ENCODE measurements at regions not wholly inside any gene's neighbourhood (a gene's known extent, or its start where the extent isn't known, plus 50 kb on each side); places are given as distances from the start of the nearest gene placed in this dataset.

DNA sequence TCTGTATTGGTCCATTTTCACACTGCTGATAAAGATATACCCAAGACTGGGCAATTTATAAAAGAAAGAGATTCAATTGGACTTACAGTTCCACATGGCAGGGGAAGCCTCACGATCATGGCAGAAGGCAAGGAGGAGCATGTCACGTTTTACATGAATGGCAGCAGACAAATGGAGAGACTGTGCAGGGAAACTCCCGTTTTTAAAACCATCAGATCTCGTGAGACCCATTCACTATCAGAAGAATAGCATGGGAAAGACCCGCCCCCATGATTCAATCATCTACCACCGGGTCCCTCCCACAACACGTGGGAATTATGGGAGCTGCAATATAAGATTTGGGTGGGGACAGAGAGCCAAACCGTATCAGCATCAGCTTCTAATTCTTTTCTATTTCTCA, 217.0 kb downstream of the ANAPC1 start:
- TF ChIP-seq SIN3A (IDR thresholded peaks at IDR 0.05; ENCODE audit: borderline replicate concordance, insufficient read depth, low read length) (no peak), POLR2AphosphoS5 (IDR thresholded peaks at IDR 0.05; ENCODE audit: low read depth, low read length) (no peak), FOXP2 (optimal IDR thresholded peaks at IDR 0.05; ENCODE audit: borderline replicate concordance, extremely low read depth, extremely low read length, insufficient read depth) (no peak), TAF1 (IDR thresholded peaks at IDR 0.05; ENCODE audit: borderline replicate concordance, insufficient read depth, low read length) (no peak)
- TF ChIP-seq, protein P1, sequence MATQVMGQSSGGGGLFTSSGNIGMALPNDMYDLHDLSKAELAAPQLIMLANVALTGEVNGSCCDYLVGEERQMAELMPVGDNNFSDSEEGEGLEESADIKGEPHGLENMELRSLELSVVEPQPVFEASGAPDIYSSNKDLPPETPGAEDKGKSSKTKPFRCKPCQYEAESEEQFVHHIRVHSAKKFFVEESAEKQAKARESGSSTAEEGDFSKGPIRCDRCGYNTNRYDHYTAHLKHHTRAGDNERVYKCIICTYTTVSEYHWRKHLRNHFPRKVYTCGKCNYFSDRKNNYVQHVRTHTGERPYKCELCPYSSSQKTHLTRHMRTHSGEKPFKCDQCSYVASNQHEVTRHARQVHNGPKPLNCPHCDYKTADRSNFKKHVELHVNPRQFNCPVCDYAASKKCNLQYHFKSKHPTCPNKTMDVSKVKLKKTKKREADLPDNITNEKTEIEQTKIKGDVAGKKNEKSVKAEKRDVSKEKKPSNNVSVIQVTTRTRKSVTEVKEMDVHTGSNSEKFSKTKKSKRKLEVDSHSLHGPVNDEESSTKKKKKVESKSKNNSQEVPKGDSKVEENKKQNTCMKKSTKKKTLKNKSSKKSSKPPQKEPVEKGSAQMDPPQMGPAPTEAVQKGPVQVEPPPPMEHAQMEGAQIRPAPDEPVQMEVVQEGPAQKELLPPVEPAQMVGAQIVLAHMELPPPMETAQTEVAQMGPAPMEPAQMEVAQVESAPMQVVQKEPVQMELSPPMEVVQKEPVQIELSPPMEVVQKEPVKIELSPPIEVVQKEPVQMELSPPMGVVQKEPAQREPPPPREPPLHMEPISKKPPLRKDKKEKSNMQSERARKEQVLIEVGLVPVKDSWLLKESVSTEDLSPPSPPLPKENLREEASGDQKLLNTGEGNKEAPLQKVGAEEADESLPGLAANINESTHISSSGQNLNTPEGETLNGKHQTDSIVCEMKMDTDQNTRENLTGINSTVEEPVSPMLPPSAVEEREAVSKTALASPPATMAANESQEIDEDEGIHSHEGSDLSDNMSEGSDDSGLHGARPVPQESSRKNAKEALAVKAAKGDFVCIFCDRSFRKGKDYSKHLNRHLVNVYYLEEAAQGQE (IDR thresholded peaks at IDR 0.05; ENCODE audit: insufficient read depth in 1 of 2, low read depth in 2 of 2, low read length in 2 of 2): no peak

DNA sequence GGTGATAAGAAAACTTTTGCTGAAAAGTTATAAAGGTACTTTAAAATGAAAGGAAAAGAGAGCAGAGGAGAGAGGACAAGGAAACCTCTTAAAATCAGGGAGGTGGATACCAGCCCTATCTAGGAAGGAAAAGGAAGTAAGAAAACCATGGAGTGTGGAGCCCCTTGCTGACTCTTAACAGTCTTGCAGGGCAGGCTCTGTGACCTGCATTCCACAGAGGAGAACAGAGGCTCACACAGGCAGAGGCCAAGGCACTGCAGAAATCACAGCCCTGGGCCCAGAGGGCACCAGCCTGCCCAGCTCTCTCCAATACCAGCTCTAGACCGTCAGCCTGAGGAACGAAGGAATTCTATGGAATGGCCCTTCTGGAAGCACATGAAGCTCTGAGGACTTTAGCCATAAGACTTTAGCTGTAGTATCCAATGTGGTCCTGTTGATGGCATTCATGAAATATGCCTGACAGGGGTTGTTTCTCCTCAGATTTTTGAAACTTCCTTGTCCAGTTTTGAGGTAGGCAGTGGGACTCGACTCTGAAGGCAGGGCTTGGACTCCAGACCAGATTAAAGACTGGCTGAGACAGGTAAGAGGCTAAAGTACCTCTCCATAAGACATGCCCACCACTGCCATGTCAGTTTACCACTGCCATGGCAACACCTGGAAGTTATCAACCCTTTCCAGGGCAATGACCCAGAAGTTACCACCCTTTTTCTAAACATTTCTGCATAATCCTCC, 216.3 kb downstream of the ANAPC1 start:
- no peak for TF ChIP-seq POLR2AphosphoS5 (IDR thresholded peaks at IDR 0.05; ENCODE audit: low read depth, low read length)
- no peak for TF ChIP-seq FOXP2 (optimal IDR thresholded peaks at IDR 0.05; ENCODE audit: borderline replicate concordance, extremely low read depth, extremely low read length, insufficient read depth)
- no peak for TF ChIP-seq SIN3A (IDR thresholded peaks at IDR 0.05; ENCODE audit: borderline replicate concordance, insufficient read depth, low read length)
- TF ChIP-seq, protein P1 (IDR thresholded peaks at IDR 0.05; ENCODE audit: insufficient read depth in 1 of 2, low read depth in 2 of 2, low read length in 2 of 2): no peak
- TF ChIP-seq TAF1 (IDR thresholded peaks at IDR 0.05; ENCODE audit: borderline replicate concordance, insufficient read depth, low read length): no peak

DNA sequence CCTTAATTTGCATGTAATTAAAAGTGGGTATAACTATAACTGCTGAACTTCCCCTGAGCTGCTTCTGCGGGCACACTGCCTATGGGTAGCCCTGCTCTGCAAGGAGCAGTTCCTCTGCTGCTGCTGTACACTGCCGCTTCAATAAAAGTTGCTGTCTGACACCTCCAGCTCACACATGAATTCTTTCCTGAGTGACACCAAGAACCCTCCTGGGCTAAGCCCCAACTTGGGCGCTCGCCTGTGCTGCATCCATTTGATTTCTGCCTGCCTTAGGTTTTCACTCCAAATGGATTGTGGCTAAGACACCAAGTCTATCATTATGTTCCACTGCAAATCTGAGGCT, 215.7 kb downstream of the ANAPC1 start:
- TF ChIP-seq POLR2AphosphoS5 (IDR thresholded peaks at IDR 0.05; ENCODE audit: low read depth, low read length) (no peak), TAF1 (IDR thresholded peaks at IDR 0.05; ENCODE audit: borderline replicate concordance, insufficient read depth, low read length) (no peak), SIN3A (IDR thresholded peaks at IDR 0.05; ENCODE audit: borderline replicate concordance, insufficient read depth, low read length) (no peak), FOXP2 (optimal IDR thresholded peaks at IDR 0.05; ENCODE audit: borderline replicate concordance, extremely low read depth, extremely low read length, insufficient read depth) (no peak)
- TF ChIP-seq, protein P1 (IDR thresholded peaks at IDR 0.05; ENCODE audit: insufficient read depth in 1 of 2, low read depth in 2 of 2, low read length in 2 of 2): no peak

- TF ChIP-seq SIN3A (IDR thresholded peaks at IDR 0.05; ENCODE audit: borderline replicate concordance, insufficient read depth, low read length): no peak
- no peak for TF ChIP-seq POLR2AphosphoS5 (IDR thresholded peaks at IDR 0.05; ENCODE audit: low read depth, low read length)
- TF ChIP-seq FOXP2 (optimal IDR thresholded peaks at IDR 0.05; ENCODE audit: borderline replicate concordance, extremely low read depth, extremely low read length, insufficient read depth): no peak
- TF ChIP-seq TAF1 (IDR thresholded peaks at IDR 0.05; ENCODE audit: borderline replicate concordance, insufficient read depth, low read length): no peak
- TF ChIP-seq, protein P1 (IDR thresholded peaks at IDR 0.05; ENCODE audit: insufficient read depth in 1 of 2, low read depth in 2 of 2, low read length in 2 of 2): no peak
These were observed 215.3 kb downstream of the ANAPC1 start for GRCh38 chr2:111668741-111669140.

All from PFSK-1 (cell line).